Inflammatory macrophage treated with lipopolysaccharide for 4 hours (primary cell): ENCODE measurements at regions not wholly inside any gene's neighbourhood (a gene's known extent, or its start where the extent isn't known, plus 50 kb on each side); places are given as distances from the start of the nearest gene placed in this dataset.

Experiments
- DNase-seq: peaks from one replicate; pipeline ENCODE4 v3.0.0-alpha.2; 2020

DNA sequence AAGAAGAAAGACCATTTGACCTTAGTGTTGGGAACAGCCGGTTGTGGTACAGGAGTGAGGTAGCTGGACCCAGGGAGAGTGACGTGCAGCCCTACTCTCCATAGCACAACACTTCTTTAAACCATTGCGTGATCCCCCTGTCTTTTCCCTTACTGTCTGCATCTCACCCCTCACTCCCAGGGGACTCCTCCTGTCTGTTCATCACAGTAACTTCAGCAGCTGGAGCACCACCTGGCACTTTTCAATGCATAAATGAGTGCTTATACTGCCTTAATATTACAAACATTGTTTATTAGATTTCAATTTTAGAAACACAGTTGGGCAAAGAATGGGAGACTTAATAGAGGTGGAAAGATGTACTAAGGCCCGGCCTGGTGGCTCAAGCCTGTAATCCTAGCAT is 285.5 kb downstream of the UQCRFS1 start:
- DNase-seq: no peak

DNA sequence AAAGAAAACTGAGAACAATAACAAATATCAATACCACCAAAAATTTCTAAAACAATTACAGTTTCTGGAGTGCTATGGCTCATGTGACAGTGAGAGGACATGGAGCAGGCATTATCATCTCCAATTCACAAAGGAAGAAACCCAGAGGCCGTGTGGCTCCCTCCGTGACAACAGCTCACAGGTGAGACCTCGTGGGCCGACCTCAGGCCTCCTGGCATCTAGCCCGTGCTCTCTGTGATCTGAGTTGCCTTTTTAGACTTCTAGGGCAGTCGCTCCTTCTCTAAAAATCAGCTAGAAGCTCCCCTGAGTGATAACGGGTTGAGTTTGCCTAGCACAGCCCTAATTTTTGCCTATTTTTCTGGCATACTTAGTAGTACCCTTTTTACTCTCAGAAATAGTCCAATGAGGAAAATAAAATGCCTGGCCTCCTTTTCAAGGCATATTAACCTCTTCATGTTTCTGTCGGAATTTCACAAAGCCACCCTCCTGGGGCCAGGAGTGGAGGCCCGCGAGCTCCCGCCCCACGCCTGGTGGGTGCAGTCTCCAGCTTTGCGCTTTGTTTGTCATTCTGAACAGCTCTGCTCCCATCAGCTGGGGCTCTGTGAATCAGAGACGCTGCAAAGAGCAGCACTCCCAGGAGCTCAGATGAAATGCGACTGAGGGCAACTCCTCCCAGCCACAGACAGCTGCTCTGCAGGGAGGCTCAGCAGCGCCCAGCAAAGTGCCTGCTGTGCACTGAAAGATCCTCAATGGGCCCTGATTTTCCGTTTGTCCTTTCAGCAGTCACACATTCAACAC is 292.5 kb downstream of the UQCRFS1 start:
- DNase-seq: no peak

DNA sequence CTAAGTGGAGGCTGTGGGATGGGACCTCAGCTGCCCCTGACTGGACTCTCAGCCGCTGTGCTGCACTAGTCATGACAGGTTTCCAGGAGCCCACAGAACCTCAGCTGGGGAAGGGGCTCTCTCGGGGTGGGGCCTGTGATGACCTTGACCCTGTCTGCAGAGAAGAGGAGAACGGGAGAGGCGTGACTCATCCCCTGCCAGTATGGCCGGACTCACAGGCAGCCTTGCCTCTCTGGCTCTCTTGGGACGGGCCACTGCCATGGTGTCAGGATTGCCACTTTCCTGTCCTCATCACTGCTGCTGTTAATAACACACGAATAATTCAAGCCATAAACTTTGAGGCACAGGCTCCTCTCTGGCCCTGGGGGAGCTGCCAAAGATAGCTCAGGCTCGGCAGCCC is 295.3 kb downstream of the UQCRFS1 start:
- no peak for DNase-seq

GRCh38 chr19:28915737-28916460 is 297.1 kb downstream of the UQCRFS1 start:
- no peak for DNase-seq

DNA sequence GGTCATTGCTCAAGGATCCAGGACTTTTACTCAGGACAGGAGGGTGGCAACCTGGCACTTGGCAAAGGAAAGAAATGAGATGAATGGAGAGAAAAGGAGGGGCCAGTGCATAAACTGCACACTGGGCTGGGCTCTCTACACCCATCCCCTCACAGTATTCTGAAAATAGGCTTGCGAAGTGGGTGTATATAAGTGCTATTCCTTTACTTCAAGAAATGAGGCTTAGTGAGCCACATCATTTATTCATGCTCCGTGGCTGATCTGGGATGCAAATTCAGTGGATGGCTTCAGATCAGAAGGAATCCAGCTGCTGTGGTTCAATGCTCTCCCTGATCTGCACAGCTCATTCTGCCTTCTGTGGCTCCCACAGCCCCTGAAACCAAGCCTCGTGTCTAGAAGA is 297.7 kb downstream of the UQCRFS1 start:
- no peak for DNase-seq

- DNase-seq: no peak
Measured at GRCh38 chr19:28914173-28914572, 298.8 kb downstream of the UQCRFS1 start.

GRCh38 chr19:28913626-28914025 is 299.3 kb downstream of the UQCRFS1 start:
- DNase-seq: no peak

DNA sequence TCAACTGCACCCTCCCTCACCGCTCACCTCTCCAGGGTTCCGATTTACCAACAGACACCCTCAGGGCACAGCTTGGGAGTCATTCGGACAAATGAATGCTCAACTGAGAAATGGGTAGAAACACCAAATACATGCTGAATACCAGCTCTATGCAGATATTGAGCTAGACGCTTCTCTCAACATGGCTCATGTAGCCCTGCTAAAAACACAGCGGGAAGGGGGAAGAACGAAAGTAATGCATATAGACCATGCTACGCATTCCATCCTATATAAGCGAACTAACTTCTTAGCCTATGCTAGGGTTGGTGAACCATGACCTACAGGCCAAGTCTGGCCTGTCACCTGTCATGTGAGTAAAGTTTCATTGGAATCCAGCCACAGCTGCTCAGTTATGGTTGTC is 304.0 kb downstream of the UQCRFS1 start:
- no peak for DNase-seq

DNA sequence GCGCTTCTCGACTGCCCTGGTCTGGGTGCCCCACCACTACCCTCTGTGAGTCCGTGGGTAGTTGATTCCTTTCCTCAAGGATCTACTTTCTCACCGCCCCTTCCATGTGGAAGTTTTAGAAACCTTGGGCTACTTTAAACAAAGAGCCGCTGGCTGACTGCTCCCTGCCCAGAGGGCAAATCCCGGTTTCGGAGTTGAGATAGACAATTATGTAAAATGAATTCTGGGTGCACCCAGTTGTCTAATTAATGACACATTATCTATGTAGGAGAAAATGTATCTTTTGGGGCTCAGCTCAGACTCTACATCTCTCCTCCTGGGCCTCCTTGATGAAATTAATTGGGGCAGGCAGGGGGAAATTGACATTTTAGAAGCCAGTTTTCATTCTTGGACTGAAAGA is 305.4 kb downstream of the UQCRFS1 start:
- DNase-seq: no peak

DNA sequence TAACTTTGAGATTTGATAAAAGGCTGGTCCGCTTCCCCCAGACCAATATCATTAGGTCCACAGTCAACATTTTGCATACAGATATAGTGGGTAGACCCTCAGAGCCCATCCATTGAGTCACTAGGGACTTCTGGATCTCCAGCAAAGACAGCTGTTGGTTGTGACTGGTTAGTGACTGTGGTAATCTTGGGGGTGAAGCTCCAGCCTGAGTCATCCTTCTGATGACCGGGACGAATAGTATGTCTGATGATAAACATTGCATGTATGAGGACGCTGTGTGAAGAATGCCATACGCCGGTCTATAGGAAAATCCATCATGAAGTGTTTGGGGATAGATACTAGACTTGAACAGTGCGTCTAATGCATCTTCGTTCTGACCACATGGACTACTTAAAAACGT is 307.0 kb downstream of the UQCRFS1 start:
- DNase-seq: no peak

GRCh38 chr19:28899703-28900102 is 313.2 kb downstream of the UQCRFS1 start:
- DNase-seq: no peak

DNA sequence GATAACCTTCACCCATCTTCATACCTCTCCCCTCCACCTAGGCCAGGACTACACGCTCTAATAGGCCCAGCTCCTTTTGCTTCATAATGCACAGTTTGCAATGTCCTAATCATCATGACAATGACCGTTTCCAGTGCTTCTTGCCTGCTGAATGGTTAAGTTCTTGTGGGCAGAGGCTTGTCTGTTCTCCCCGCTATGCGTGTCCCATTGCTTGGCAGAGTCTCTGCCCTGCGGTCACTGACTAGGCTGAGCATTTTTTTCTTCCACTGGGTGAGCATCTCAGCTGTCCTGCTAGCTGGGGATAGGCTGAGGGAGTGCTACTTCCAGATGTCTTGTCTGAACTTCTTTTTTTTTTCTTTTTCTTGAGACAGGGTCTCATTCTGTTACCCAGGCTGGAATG is 314.7 kb downstream of the UQCRFS1 start:
- no peak for DNase-seq

DNA sequence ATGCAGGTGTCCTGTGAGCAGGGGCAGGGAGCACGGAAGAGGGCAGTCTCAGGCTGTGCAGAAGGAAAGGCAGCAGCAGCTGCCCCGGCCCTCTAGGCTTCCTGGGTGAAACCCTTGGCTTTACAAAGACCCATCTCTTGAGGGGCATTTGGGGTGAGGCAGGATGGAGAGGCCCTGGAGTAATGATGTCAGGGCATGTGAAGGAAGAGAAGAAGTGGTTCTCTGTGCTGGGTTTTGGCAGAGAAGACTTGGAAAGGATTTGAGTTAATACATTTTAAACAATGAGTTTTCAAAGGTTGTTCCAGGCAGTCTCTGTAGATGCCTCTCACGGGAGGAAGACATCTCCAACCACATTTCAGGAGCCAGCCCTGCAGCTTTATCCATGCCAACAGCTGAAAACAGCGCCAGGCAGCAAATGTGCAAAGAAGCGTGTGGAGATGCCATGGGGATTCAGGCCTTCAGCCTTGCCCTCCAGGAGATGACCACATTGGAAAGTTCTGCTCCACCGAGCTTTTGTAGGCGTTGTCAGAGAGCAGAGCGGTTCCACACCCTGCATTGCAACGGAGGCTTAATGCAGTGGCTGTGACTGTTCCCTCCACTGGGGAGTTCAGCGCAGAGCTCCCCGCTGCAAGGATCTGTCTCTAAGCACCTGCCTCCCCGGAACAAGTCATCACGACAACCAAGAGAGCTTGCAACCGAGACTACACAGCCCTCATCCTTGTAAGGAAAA is 322.8 kb downstream of the UQCRFS1 start:
- DNase-seq: no peak

- no peak for DNase-seq
Measured at GRCh38 chr19:28887920-28888618, 324.9 kb downstream of the UQCRFS1 start.

DNA sequence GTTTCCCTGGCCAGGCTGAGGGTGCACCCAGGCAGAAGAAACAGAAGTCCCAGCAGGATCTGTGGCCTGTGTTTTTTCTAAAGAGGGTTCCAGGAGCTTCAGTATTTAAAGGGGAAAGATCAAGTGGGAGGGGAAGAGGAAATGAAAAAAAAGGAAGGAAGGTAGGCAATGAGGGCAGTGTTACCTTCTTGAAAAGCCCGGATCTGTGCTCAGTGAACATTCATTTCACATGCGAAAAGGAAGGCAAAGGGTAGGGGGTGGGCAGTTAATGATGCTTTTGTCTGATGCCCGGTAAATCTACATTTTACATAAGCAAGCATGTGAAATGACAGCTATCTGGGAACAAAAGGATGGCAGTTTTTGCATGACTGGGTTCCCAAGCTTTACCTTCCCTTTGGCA is 326.2 kb downstream of the UQCRFS1 start:
- no peak for DNase-seq

DNA sequence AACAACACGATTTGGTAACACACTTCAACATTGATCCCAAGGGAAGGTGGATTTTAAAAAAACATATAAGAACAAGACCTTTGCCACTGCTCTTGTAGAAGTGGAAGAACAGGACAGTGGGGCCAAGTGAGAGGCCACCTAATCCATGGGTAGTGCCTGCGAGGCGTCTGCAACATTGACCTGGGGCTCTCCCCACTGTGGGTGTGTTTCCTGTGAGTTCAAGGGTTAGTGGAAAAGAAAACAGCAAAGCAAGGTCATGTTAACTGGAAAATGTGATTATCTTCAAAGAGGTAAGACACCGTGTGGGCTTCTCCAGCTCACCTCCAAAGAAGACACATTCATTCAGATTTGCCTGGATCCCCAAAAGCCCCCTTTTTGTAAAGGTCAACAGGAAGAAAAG is 327.0 kb downstream of the UQCRFS1 start:
- DNase-seq: no peak

- no peak for DNase-seq
Measured at GRCh38 chr19:28884786-28885476, 328.0 kb downstream of the UQCRFS1 start.

- no peak for DNase-seq
Measured at GRCh38 chr19:28883241-28883693, 329.7 kb downstream of the UQCRFS1 start.

DNA sequence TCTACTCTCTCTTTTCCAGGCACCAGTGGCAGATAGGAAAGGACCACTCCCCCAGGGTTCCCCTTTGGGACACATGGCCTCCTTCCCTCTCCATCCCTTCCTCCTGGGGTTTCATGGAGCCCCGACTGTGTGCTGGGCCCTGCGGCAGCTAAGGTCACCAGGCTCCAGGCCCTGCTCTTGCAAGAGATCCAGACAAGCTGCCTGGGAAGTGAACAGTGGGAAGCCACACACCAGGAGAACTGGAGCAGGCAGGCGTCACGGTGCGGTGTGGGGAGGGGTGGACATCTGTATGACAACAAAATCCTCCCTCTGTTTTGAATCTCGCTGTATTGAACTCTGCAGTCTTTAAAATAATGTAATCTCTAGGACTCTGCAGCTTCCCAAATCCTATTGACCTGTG is 330.1 kb downstream of the UQCRFS1 start:
- no peak for DNase-seq

DNA sequence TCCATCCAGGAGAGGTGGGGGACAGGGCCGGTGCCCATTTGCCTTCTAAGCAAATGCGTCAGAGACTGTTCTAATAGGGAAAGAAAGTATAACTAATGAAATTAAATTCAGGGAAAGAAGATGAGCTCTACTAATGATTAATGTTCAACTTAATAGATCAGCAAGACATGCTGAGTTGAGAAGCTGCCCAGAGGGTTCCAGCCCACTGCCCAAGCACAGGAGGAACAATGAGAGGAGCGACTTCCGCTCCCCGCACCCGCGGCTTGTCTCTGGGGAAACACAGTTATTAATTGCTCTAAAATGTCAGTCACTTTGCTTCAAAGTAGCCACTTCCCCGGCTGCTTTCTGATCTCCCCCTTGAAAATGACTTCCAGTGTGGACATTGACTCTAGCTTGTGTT is 331.3 kb downstream of the UQCRFS1 start:
- DNase-seq: no peak

- DNase-seq: no peak
Measured at GRCh38 chr19:28880735-28881401, 332.1 kb downstream of the UQCRFS1 start.
